Fibroblast of skin of left biceps (primary cell): ENCODE measurements at regions not wholly inside any gene's neighbourhood (a gene's known extent, or its start where the extent isn't known, plus 50 kb on each side); places are given as distances from the start of the nearest gene placed in this dataset.
"Not testable (repeated sequence)": the region's sequence is repeated elsewhere in the genome, so short reads cannot be mapped to it uniquely, and the experiment has no call there.

Source experiments
- DNase-seq, 2 experiments: peaks; one replicate each; pipeline ENCODE4 v3.0.0-alpha.2; 2013; ENCODE audit warnings: low read depth in 2 of 2

- DNase-seq: no peak
Measured at GRCh38 chr5:74462356-74462755, 178.2 kb downstream of the ENC1 start.

DNA sequence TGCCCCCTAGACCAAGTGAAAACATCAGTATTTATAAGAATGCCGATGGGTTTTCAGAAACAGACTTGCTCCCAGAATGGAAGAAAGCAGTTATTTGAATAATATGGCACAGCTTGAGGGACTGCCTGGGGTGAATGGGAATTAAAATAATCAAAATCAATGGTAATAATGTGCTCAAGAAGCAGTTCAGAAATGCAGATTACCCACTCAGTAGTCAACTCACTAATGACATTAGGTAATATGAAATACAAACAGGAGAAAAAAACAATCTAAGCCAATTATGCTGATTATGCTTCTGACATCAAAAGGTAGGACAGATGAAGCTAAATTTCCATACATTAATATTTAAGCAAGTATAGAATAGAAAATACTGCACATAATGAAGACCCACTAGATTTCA is 179.3 kb downstream of the ENC1 start:
- DNase-seq: no peak

GRCh38 chr5:74460694-74461093 is 179.8 kb downstream of the ENC1 start:
- DNase-seq: no peak

GRCh38 chr5:74459984-74460383 is 180.5 kb downstream of the ENC1 start:
- DNase-seq: no peak

- DNase-seq: no peak
Measured at GRCh38 chr5:74457876-74458275, 182.7 kb downstream of the ENC1 start.

DNA sequence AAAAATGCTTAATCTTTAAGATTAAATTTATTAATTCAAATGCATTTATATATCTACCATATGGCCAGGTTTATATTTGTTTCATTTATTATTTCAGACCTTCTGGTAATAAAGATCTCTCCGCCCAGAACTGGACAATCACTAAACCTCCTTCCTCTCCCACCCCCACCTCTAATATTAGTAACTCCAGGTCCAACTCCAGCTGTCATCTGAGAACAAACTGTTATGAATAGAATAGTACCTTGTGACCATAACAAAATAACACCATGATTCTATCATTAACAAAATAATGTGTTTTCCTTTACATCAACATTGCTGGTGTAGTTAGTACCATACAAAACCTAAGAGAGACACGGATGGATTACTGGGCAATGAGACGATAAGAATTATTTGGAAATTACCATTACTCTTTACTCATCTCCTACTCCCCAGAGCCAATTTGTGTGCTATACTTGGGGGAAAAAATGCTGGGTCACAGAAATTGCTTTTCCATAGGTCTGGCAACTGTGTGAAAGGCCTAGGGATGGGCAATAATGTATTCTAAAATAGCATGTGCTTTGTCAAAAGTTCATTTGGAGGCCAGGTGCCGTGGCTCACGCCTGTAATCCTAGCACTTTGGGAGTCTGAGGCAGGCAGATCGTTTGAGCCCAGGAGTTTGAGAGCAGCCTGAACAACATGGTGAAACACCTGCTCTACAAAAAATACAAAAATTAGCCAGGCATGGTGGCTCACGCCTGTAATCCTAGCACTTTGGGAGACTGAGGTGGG is 186.1 kb downstream of the ENC1 start:
- DNase-seq: no peak

GRCh38 chr5:74452856-74453255 is 187.7 kb downstream of the ENC1 start:
- no peak for DNase-seq

DNA sequence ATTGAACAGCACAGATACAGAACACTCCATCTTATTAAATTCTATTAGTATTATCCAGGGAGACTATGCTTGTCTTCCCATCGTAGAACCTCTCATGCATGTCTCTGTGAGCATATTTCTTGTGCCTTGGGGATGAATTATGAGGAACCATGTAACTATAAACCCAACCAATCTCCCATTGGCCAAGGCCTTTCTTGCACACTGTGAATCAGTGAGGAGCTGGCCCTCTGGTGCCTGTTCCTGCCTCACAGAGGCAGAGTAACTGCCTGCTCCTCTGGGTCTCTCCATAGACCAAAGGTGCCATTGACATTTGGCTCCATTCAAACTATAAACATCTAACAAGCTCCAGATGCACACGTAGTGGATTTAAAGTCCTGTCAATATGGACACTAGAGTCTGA is 190.4 kb downstream of the ENC1 start:
- no peak for DNase-seq

GRCh38 chr5:74446725-74447241 is 193.7 kb downstream of the ENC1 start:
- no peak for DNase-seq

DNA sequence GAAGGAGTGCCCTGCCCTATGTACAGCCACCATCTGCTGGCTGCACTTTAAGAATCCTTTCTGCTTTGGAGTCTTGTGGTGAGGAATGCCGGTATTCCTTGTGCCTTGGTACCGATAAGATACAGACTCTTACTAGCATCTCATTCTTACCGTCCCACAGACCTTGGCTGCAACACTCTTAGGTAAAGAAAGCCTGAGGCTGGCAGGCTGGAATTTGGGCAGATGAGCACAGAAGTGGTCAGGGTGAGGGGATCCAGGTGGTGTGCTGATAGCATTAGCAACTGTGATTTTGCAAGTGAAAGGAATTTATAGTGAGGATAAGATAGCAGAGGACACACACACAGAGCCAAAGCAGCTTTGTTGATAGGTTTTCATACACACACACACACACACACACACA is 198.1 kb downstream of the ENC1 start:
- no peak for DNase-seq

DNA sequence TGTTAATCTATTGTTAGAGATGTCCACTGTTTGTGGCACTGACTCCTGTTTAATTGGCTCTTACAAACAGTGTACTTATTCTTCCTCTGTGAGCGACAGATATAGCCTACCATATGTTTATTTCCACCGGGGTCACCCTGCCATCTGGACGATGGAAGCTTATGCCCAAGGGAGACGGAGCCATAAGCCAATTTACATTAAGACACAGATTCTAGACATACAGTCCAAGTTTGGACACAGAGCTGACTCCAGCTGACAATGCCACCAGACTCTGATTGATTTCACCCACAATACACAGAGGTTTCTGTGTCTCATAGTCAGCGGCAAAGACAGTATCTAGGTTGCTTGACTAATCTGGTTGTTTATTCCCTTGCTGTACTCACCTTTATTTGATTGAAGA is 198.9 kb downstream of the ENC1 start:
- DNase-seq: no peak

- no peak for DNase-seq
Measured at GRCh38 chr5:74440341-74440740, 200.2 kb downstream of the ENC1 start.

GRCh38 chr5:74437870-74438269 is 202.7 kb downstream of the ENC1 start:
- not testable (repeated sequence) for DNase-seq

GRCh38 chr5:74433896-74434829 is 206.4 kb downstream of the ENC1 start:
- no peak for DNase-seq

GRCh38 chr5:74433255-74433895 is 207.2 kb downstream of the ENC1 start:
- DNase-seq: no peak

- DNase-seq: no peak
Measured at GRCh38 chr5:74432721-74433120, 207.8 kb downstream of the ENC1 start.

- DNase-seq: no peak
Measured at GRCh38 chr5:74432216-74432615, 208.3 kb downstream of the ENC1 start.

GRCh38 chr5:74431290-74431669 is 209.2 kb downstream of the ENC1 start:
- no peak for DNase-seq

GRCh38 chr5:74430631-74431289 is 209.8 kb downstream of the ENC1 start:
- no peak for DNase-seq

DNA sequence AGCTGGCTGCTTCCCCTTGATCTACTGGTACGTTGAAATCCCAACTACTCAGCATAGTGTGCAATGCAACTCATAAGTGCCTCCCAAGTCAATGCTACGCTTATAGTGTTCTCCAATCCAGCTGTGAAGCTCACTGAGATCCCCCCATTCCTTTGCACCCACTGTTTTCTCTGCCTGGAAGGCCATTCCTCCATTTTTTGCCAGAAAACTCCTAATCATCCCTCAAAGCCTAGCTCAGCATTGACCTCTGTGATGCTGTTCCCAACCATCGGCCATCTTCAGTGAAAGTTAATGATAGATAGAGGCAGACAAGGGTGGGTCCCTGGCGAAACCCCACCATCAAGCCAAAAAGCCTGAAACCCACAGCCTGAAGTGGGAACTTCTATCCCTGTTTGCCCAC is 211.0 kb downstream of the ENC1 start:
- DNase-seq: no peak

- no peak for DNase-seq
Measured at GRCh38 chr5:74428876-74429275, 211.7 kb downstream of the ENC1 start.

- no peak for DNase-seq
Measured at GRCh38 chr5:74428275-74428674, 212.3 kb downstream of the ENC1 start.
